Smooth muscle cell (in vitro differentiated cells): ENCODE measurements at regions not wholly inside any gene's neighbourhood (a gene's known extent, or its start where the extent isn't known, plus 50 kb on each side); places are given as distances from the start of the nearest gene placed in this dataset.
A peak's percentile ranks its signal among the peaks of the same experiment; 100 is the strongest.

Source experiments
- DNase-seq: peaks from one replicate; lab custom pipeline; 2025; ENCODE audit not compliant: unreplicated experiment; lab: John Stamatoyannopoulos, UW
- H2AFZ ChIP-seq: fragments of 200-600 bp; sonication (generic); 2 replicates; pipeline ENCODE4 v1.6.0; 2016; ENCODE audit warnings: antibody characterized with exemption, low read depth, mild to moderate bottlenecking
- H3F3A ChIP-seq: fragments of 200-600 bp; sonication (generic); 2 replicates; pipeline ENCODE4 v1.6.0; 2017; ENCODE audit warnings: antibody characterized with exemption, low read depth
- H3K27ac ChIP-seq: fragments of 200-600 bp; sonication (generic); 2 replicates; pipeline ENCODE4 v1.5.1; 2016; ENCODE audit warnings: low read depth, mild to moderate bottlenecking
- H3K27me3 ChIP-seq: fragments of 200-600 bp; sonication (generic); 2 replicates; pipeline ENCODE4 v1.6.1; 2016; ENCODE audit warnings: low read depth, mild to moderate bottlenecking
- H3K36me3 ChIP-seq: fragments of 200-600 bp; sonication (generic); 2 replicates; pipeline ENCODE4 v1.5.1; 2016; ENCODE audit warnings: low read depth
- H3K4me1 ChIP-seq: fragments of 200-600 bp; sonication (generic); 2 replicates; pipeline ENCODE4 v1.5.1; 2016; ENCODE audit warnings: low read depth
- H3K4me2 ChIP-seq: fragments of 200-600 bp; sonication (generic); 2 replicates; pipeline ENCODE4 v1.6.0; 2016; ENCODE audit warnings: mild to moderate bottlenecking
- H3K4me3 ChIP-seq: fragments of 200-600 bp; sonication (generic); 2 replicates; pipeline ENCODE4 v1.5.1; 2016; ENCODE audit warnings: mild to moderate bottlenecking
- H3K79me2 ChIP-seq: fragments of 200-600 bp; sonication (generic); 2 replicates; pipeline ENCODE4 v1.6.0; 2016; ENCODE audit warnings: low read depth, mild to moderate bottlenecking
- H3K9ac ChIP-seq: fragments of 200-600 bp; sonication (generic); 2 replicates; pipeline ENCODE4 v1.6.0; 2016; ENCODE audit warnings: low read depth
- H3K9me3 ChIP-seq: fragments of 200-600 bp; sonication (generic); replicated peaks from 2 replicates; pipeline ENCODE4 v1.5.1; 2016; ENCODE audit warnings: low read depth
- H4K20me1 ChIP-seq: fragments of 200-600 bp; sonication (generic); 2 replicates; pipeline ENCODE4 v1.6.0; 2016; ENCODE audit warnings: low read depth
- WGBS: methylation state at CpG from one replicate; pipeline ENCODE4 v1.1.7; 2016; ENCODE audit warnings: low lambda C conversion rate; 5-methylcytosine and 5-hydroxymethylcytosine counted together
- TF ChIP-seq, protein P1 (sequence below): fragments of 200-600 bp; sonication (generic); IDR thresholded peaks from 2 replicates; pipeline ENCODE4 v1.5.1; 2017; ENCODE audit warnings: borderline replicate concordance, mild to moderate bottlenecking, antibody characterized with exemption; ENCODE audit not compliant: insufficient read depth, poor library complexity, severe bottlenecking

DNA sequence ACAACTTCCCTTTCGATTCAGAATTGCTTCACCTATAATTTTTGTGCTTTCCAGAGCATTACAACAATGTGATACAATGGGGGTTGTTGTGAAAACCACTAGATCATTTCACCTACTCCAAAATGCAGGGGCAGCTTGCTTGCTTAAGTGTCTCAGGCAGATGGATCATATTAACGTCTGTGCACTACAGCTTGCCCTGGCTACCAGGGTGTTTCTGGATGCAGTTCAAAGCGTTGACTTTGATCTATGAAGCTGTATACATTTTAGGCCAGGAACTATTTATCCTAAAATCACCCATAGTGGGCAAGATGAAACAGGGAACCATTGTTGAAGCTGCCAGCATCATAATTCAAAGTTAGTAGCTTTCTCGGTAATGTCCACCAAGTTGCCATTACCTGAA is 339.5 kb upstream of the HSF2 start:
- Histone ChIP-seq H3K4me2 (no peak overlapping the region), H3K4me1 (peaks cover 15% of the 10 kb centered on the region), H2AFZ (no peak overlapping the region), H3K9ac (no peak overlapping the region), H3K4me3 (no peak overlapping the region), H3K9me3 (no peaks in the 10 kb centered on the region), H3K79me2 (no peaks in the 10 kb centered on the region), H3K27me3 (no peaks in the 10 kb centered on the region), H3K27ac (no peak overlapping the region), H3K36me3 (no peaks in the 10 kb centered on the region), H4K20me1 (no peaks in the 10 kb centered on the region), H3F3A (no peaks in the 10 kb centered on the region)
- DNase-seq = no peak
- WGBS = 87% methylated on average over 4 of the region's 4 CpGs
- TF ChIP-seq, protein P1, sequence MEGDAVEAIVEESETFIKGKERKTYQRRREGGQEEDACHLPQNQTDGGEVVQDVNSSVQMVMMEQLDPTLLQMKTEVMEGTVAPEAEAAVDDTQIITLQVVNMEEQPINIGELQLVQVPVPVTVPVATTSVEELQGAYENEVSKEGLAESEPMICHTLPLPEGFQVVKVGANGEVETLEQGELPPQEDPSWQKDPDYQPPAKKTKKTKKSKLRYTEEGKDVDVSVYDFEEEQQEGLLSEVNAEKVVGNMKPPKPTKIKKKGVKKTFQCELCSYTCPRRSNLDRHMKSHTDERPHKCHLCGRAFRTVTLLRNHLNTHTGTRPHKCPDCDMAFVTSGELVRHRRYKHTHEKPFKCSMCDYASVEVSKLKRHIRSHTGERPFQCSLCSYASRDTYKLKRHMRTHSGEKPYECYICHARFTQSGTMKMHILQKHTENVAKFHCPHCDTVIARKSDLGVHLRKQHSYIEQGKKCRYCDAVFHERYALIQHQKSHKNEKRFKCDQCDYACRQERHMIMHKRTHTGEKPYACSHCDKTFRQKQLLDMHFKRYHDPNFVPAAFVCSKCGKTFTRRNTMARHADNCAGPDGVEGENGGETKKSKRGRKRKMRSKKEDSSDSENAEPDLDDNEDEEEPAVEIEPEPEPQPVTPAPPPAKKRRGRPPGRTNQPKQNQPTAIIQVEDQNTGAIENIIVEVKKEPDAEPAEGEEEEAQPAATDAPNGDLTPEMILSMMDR = no peak

DNA sequence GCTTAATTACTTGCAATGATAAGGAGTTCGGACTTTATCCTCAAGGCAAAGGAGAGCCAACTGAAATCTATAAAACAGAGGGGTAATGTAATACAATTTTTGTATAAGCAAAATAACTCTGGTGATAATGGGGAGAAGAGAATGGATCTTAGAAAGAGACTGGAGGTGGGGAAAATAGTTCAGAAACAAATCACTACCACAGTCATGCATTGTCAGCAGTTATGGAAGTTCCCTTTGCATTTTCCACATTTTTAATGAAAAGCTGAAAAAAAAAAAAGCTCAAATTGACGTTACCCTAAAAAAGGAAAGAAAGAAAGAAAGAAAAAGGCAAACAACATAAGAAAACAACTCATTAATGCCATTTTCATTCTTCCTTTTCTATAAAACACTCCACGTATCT is 337.6 kb upstream of the HSF2 start:
- no peaks in the 10 kb centered on the region for H3K36me3 ChIP-seq
- no peak overlapping the region for H3K9ac ChIP-seq
- H3K4me3 ChIP-seq = no peak overlapping the region
- peaks cover 15% of the 10 kb centered on the region for H3K4me1 ChIP-seq
- no peaks in the 10 kb centered on the region for H3K27me3 ChIP-seq
- no peaks in the 10 kb centered on the region for H4K20me1 ChIP-seq
- no peaks in the 10 kb centered on the region for H3F3A ChIP-seq
- H3K9me3 ChIP-seq = no peaks in the 10 kb centered on the region
- DNase-seq = no peak
- peak overlapping the region; percentile 11 for H2AFZ ChIP-seq
- 61% methylated on average over 3 of the region's 3 CpGs for WGBS
- H3K4me2 ChIP-seq = no peak overlapping the region
- no peak overlapping the region for H3K27ac ChIP-seq
- no peaks in the 10 kb centered on the region for H3K79me2 ChIP-seq
- TF ChIP-seq, protein P1 = no peak

DNA sequence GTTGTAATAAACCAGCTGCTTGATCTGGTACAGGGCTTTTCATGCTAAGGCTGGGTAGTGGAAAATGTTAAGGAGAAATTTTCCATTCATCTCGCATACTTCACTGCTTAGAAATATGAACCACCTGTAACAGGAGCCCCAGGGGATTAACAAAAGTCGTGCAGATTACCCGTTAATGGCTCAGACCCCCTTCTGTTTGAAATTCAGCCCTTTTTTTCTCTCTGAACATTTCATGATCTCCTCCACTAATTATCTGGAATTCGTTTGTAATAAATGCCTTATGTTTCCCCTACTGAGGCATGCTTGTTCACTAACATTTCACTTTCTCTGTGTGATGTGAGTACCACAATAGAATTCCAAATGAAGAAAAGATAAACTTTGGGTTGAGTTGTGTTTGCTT is 336.4 kb upstream of the HSF2 start:
- Histone ChIP-seq H3K9ac (no peak overlapping the region), H2AFZ (no peak overlapping the region), H3K4me2 (no peak overlapping the region), H3K4me1 (peaks cover 15% of the 10 kb centered on the region), H3K36me3 (no peaks in the 10 kb centered on the region), H3K27me3 (no peaks in the 10 kb centered on the region), H3F3A (no peaks in the 10 kb centered on the region), H3K79me2 (no peaks in the 10 kb centered on the region), H4K20me1 (no peaks in the 10 kb centered on the region), H3K4me3 (no peak overlapping the region), H3K9me3 (no peaks in the 10 kb centered on the region), H3K27ac (no peak overlapping the region)
- TF ChIP-seq, protein P1 = no peak
- WGBS = 51% methylated on average over 4 of the region's 4 CpGs
- no peak for DNase-seq

DNA sequence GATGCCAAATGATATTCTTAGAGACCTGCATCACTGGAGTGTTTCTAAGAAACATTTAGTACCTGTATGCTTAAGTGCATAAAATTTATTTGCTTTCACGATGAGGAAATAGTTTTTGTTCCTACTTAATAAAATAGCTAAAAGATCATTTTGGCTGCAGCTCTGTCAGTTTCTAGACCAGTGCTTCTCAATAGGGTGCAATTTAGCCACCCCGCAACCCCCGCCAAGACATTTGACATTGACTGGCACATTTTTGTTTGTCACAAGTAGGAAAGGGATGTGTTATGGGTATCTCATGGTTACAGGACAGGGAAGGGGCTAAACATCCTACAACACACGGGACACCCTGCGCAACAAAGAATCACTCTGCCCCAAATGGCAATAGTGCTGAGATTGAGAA is 335.7 kb upstream of the HSF2 start:
- 94% methylated on average over 5 of the region's 5 CpGs for WGBS
- Histone ChIP-seq H3K36me3 (no peaks in the 10 kb centered on the region), H4K20me1 (no peaks in the 10 kb centered on the region), H3K4me2 (no peak overlapping the region), H3K79me2 (no peaks in the 10 kb centered on the region), H3K4me3 (no peak overlapping the region), H3K9me3 (no peaks in the 10 kb centered on the region), H3K9ac (no peak overlapping the region), H3K27me3 (no peaks in the 10 kb centered on the region), H3K27ac (no peak overlapping the region), H3F3A (no peaks in the 10 kb centered on the region), H2AFZ (no peak overlapping the region), H3K4me1 (peaks cover 15% of the 10 kb centered on the region)
- TF ChIP-seq, protein P1 = no peak
- DNase-seq = no peak
